DOHH2 (cell line): ENCODE measurements at regions not wholly inside any gene's neighbourhood (a gene's known extent, or its start where the extent isn't known, plus 50 kb on each side); places are given as distances from the start of the nearest gene placed in this dataset.

ENCODE experiments used
- CTCF ChIP-seq: fragments of 200-600 bp; sonication (generic); IDR thresholded peaks from one replicate; pipeline ENCODE4 v1.5.1; 2014; ENCODE audit warnings: antibody characterized with exemption, mild to moderate bottlenecking, low read depth, low read length; ENCODE audit not compliant: poor library complexity, severe bottlenecking
- EZH2phosphoT487 ChIP-seq: fragments of 200-600 bp; sonication (generic); IDR thresholded peaks from 2 replicates; pipeline ENCODE4 v1.6.1; 2017; ENCODE audit warnings: borderline replicate concordance, mild to moderate bottlenecking, antibody characterized with exemption, low read length, moderate library complexity, mixed read lengths

GRCh38 chr1:95905818-95906395 lies 671.9 kb downstream of the RWDD3 start:
- no peak for TF ChIP-seq CTCF
- TF ChIP-seq EZH2phosphoT487: no peak
